ENCODE measurements at regions not wholly inside any gene's neighbourhood (a gene's known extent, or its start where the extent isn't known, plus 50 kb on each side); places are given as distances from the start of the nearest gene placed in this dataset.
"Not testable (repeated sequence)": the region's sequence is repeated elsewhere in the genome, so short reads cannot be mapped to it uniquely, and the experiment has no call there.

GRCh38 chr3:17820275-17820674 lies 77.8 kb upstream of the TBC1D5 start:
- no peak for DNase-seq

DNA sequence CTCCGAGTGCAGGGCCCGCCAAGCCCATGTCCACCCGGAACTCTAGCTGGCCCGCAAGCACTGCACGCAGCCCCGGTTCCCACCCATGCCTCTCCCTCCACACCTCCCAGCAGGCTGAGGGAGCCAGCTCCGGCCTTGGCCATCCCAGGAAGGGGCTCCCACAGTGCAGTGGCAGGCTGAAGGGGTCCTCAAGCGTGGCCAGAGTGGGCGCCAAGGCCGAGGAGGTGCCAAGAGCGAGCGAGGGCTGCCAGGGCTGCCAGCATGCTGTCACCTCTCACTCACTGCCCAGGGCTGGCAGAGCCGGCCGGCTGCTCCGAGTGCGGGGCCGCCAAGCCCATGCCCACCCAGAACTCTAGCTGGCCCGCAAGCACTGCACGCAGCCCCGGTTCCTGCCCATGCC lies 75.5 kb upstream of the TBC1D5 start:
- not testable (repeated sequence) for DNase-seq

- DNase-seq: no peak
Observed at GRCh38 chr3:17817545-17817944, 75.1 kb upstream of the TBC1D5 start.

DNA sequence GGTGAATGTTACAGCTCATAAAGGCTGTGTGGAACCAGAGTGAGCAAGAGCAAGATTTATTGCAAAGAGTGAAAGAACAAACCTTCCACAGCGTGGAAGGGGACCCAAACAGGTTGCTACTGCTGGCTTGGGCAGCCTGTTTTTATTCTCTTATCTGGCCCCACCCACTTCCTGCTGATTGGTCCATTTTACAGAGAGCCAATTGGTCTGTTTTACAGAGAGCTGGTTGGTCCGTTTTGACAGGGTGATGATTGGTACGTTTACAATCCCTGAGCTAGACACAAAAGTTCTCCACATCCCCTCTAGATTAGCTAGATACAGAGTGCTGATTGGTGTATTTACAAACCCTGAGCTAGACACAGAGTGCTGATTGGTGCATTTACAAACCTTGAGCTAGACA lies 74.4 kb upstream of the TBC1D5 start:
- not testable (repeated sequence) for DNase-seq

GRCh38 chr3:17812328-17812727 lies 69.9 kb upstream of the TBC1D5 start:
- not testable (repeated sequence) for DNase-seq

- DNase-seq: no peak
Observed at GRCh38 chr3:17811646-17812045, 69.2 kb upstream of the TBC1D5 start.

- no peak for DNase-seq
Observed at GRCh38 chr3:17810759-17811158, 68.3 kb upstream of the TBC1D5 start.

GRCh38 chr3:17808994-17809393 lies 66.6 kb upstream of the TBC1D5 start:
- DNase-seq: no peak

DNA sequence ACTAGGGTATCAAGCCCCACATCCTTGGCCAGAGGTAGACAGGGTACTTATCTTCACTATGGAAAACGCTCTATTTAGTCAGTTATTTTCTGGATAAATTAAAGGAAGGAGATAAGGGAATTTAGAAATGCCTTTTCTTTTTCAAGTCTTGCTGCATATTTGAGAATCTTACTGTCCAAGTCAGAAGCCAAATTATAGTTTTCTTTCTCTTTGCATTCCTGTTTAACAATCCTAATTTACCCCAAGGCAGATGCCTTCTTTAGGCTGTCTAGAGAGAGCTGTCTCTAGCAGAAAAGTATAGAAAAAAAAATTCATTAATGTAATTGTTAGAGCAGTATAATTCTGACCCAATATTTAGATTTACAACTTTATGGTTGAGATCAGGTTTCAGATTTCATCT lies 64.4 kb upstream of the TBC1D5 start:
- DNase-seq: no peak

DNA sequence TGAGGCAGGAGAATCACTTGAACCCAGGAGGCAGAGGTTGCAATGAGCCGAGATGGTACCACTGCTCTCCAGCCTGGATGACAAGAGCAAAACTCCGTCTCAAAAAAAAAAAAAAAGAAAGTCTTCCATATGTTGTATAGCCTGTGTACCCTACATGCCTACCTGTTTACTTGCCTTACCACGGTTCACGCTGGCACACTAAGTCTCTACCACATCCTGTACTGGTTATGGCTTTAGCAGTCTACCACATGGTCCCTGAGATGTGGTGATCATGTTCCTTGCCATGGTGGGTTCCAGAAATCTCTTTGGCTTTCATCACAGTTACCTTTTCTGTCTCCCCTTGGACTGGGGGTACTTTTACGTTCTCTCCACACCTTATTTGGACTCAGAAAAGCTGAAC lies 63.8 kb upstream of the TBC1D5 start:
- DNase-seq: no peak

DNA sequence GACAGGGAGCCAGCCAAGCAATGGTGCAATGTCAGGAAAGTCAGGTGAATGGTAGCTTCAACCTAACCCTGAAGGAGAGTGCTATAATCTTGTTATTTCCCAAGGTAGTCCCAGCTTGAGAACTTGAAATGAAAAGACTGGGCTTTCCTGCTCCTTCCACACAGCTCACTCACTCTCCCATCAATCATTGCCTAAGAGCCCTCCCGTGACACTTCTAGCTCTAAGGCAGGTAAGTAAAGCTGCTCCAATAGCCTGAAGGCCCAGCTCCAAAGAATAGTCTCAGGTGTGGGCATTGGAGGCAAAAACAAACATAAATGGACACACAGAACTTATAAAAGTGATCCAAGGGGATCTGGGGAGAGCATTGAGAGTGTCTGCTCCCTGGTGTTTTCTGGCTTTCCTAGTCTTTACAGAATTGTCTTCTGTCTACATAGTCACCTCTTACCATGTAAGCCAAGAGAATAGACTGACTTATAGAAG lies 63.1 kb upstream of the TBC1D5 start:
- no peak for DNase-seq

GRCh38 chr3:17802950-17803349 lies 60.5 kb upstream of the TBC1D5 start:
- DNase-seq: no peak

- DNase-seq: no peak
Observed at GRCh38 chr3:17801131-17801530, 58.7 kb upstream of the TBC1D5 start.

GRCh38 chr3:17800232-17800631 lies 57.8 kb upstream of the TBC1D5 start:
- DNase-seq: no peak

GRCh38 chr3:17799312-17799711 lies 56.9 kb upstream of the TBC1D5 start:
- DNase-seq: no peak

- DNase-seq: no peak
Observed at GRCh38 chr3:17798000-17798399, 55.6 kb upstream of the TBC1D5 start.

GRCh38 chr3:17795711-17796110 lies 53.3 kb upstream of the TBC1D5 start:
- no peak for DNase-seq

- DNase-seq: no peak
Observed at GRCh38 chr3:17795280-17795679, 52.8 kb upstream of the TBC1D5 start.

DNA sequence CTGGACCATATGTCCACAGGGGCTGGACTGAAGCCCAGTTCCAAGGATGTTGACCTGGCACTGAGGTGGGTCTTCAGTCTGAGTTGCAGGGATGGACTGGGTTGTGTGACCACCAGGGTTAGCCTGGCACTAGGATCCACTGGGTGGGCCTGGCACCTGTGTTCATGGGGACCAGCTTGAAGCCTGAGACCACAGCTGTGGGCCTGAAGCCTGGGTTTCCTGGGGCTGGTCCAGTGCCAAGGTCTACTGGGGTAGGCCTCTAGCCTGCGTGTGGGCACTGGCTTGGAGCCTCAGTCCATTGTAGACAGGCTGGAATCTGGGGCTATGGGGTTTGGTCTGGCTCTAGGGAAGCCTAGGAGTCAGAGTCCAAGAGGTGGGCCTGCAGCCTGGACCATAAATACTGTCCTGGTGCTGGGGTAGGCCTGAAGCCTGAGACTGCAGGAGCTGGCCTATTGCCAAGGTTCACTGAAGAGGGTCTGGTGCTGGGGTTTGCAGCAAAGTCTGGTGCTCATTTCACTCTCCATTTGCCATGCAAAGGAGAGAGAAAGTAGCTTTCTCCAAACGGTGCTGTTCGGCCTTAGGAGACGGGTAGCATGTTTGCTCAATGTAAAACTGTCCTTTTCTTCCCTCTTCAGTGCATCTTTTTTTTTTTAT lies 51.2 kb upstream of the TBC1D5 start:
- no peak for DNase-seq

Data from NCI-H2171 treated with DMSO at 0.1 percent for 48 hours (cell line).